Dendritic cell treated with granulocyte-macrophage colony-stimulating factor and Interleukin-4, amounts not matched to agents 40 ng/mL and 50 ng/mL, for 4 days (primary cell): ENCODE measurements at regions not wholly inside any gene's neighbourhood (a gene's known extent, or its start where the extent isn't known, plus 50 kb on each side); places are given as distances from the start of the nearest gene placed in this dataset.

Experiments
- H3K27ac Mint-ChIP-seq: one replicate; pipeline ENCODE4 v1.8.0; 2022; ENCODE audit warnings: mild to moderate bottlenecking, mixed read lengths
- H3K27me3 Mint-ChIP-seq: one replicate; pipeline ENCODE4 v1.8.0; 2022; ENCODE audit warnings: mild to moderate bottlenecking, mixed read lengths
- H3K36me3 Mint-ChIP-seq: one replicate; pipeline ENCODE4 v1.8.0; 2022; ENCODE audit warnings: low read depth, mixed read lengths
- H3K4me1 Mint-ChIP-seq: one replicate; pipeline ENCODE4 v1.8.0; 2022; ENCODE audit warnings: low read depth, mixed read lengths
- H3K4me3 Mint-ChIP-seq: one replicate; pipeline ENCODE4 v1.8.0; 2022; ENCODE audit warnings: mild to moderate bottlenecking, moderate library complexity, mixed read lengths
- H3K9me3 Mint-ChIP-seq: one replicate; pipeline ENCODE4 v1.8.0; 2022; ENCODE audit warnings: mixed read lengths
- intact Hi-C: fragments of 100-400 bp; cut with micrococcal nuclease; formaldehyde crosslinking; loops from one replicate; pipeline ENCODE4 v1.15.0; 2022

DNA sequence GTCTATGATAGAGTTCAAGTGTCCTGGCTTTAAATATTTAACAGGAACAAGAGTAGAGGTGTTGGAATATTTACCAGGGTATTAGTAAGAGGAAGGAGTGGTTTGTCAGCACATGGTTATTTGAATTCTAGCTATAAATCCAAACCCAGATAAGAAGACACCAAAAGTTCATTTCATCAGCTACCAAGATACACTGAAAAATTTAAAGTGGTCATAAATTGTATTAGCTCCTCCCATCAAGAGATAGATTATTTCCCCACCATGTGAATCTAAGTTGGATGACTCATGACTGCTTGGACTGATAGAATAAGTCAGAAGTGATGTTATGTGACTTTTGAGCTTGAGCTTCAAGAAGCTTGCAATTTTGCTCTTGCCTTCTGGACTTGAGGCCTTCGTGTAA is 72.1 kb upstream of the GRAMD2B start:
- Mint-ChIP-seq H3K9me3 (no peaks in the 10 kb centered on the region), H3K27ac (no peak overlapping the region), H3K36me3 (no peaks in the 10 kb centered on the region), H3K4me3 (no peak overlapping the region), H3K4me1 (peaks cover 21% of the 10 kb centered on the region), H3K27me3 (peaks cover 21% of the 10 kb centered on the region)
- intact Hi-C loops: no loop called here

DNA sequence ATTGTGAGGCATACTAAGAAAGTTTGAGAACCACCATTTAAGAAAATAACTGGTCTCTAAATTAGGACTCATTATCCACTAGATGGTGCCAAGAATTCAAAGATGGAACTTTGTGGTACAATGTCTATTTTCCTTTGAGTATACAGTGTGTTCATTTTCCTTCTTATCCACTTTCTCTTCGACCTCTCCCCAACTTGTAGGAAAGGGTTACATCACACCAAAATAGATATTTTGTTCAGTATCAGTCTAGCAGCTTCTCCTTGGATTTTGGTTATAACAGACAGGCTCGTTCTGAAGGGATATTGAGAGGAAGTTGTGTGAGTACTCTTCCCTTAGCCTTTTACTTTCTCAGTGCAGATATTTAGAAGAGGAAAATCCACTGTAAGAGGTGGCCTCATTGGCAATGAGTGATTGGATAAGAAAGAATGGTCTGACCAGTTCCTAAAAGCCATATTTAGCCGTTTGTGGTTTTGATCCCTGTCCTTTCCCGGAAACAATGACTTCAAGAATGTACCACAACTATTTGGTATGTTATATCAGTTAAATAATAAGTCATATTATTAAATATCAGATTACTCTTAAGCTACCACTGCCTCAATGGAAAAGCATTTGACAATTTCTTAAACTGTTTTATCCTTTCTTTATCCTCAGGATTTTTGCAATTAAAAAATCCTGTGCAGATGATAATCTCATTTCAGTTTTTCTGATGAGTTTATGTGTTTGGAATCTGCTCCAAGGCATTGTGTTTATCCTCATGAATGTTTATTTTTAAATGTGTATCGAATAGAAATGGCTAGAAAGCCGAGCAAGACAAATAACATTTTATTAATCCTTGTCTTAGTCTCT is 69.0 kb upstream of the GRAMD2B start:
- Mint-ChIP-seq H3K4me3 (peak overlapping the region; percentile 45), H3K27me3 (peaks cover 14% of the 10 kb centered on the region), H3K36me3 (no peaks in the 10 kb centered on the region), H3K9me3 (no peaks in the 10 kb centered on the region), H3K4me1 (peaks cover 38% of the 10 kb centered on the region), H3K27ac (no peak overlapping the region)
- intact Hi-C loops: loop anchor here (1.0 to 2.0 kb wide), 3 partner anchors 69 to 247 kb away; partner anchors contain the start of genes GRAMD2B and PHAX

DNA sequence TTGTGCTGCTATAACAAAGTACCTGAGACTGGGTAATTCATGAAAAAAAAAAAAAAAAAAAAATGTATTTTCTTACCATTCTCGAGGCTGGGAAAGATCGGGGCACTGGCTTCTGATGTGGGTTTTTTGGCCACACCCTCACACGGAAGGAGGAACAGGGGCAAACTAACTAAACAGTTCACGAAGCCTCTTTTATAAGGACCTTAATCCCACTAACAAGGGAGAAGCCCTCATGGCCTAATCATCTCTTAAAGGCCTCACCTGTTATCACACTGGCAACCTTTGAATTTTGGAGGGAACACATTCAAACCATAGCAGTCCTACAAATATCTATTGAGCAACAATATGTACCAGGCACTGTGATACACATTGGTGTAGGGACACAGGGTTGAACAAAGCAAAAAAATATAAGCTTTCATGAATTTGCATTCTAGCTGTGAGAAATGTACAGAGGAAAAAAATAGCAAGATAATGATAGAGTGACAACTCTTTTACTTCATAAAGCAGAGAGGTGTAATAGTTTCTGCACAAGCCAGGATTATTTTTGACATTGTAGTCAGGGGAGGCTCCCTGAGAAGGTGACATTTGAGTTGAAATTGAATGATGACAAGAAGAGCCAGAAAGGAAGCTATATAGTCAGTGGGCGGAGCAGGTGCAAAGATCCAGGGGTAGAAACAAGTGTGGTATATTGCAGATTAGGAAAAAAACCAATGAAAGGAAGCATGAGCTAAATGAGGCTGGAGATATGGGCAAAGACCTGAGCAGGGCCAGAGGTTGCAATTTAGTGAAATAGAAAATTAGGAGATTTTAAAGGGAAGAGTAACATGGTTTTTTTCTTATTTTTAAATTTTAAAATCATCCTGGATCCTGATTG is 68.1 kb upstream of the GRAMD2B start:
- Mint-ChIP-seq H3K36me3 (no peaks in the 10 kb centered on the region), H3K27ac (no peak overlapping the region), H3K4me1 (peaks cover 38% of the 10 kb centered on the region), H3K4me3 (no peak overlapping the region), H3K9me3 (no peaks in the 10 kb centered on the region), H3K27me3 (peaks cover 12% of the 10 kb centered on the region)
- intact Hi-C loops: loop anchor here (1.0 to 2.0 kb wide), 3 partner anchors 68 to 246 kb away; partner anchors contain the start of genes GRAMD2B and PHAX

DNA sequence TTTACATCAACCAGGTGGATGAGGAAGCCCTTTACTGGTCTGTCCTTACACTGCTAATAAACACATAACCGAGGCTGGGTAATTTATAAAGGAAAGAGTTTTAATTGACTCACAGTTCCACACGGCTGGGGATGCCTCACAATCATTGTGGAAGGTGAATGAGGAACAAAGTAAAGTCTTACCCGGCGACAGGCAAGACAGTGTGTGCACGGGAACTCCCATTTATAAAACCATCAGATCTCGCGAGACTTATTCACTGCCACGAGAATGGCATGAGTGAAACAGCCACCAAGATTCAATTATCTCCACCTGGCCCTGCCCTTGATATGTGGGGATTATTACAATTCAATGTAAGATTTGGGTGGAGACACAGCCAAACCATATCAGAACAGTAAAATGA is 67.3 kb upstream of the GRAMD2B start:
- Mint-ChIP-seq H3K9me3 (no peaks in the 10 kb centered on the region), H3K27me3 (peaks cover 10% of the 10 kb centered on the region), H3K4me1 (peaks cover 38% of the 10 kb centered on the region), H3K36me3 (no peaks in the 10 kb centered on the region), H3K4me3 (no peak overlapping the region), H3K27ac (no peak overlapping the region)
- intact Hi-C loops: loop anchor here (2.0 kb wide), 2 partner anchors 67 to 245 kb away; partner anchors contain the start of genes GRAMD2B and PHAX

DNA sequence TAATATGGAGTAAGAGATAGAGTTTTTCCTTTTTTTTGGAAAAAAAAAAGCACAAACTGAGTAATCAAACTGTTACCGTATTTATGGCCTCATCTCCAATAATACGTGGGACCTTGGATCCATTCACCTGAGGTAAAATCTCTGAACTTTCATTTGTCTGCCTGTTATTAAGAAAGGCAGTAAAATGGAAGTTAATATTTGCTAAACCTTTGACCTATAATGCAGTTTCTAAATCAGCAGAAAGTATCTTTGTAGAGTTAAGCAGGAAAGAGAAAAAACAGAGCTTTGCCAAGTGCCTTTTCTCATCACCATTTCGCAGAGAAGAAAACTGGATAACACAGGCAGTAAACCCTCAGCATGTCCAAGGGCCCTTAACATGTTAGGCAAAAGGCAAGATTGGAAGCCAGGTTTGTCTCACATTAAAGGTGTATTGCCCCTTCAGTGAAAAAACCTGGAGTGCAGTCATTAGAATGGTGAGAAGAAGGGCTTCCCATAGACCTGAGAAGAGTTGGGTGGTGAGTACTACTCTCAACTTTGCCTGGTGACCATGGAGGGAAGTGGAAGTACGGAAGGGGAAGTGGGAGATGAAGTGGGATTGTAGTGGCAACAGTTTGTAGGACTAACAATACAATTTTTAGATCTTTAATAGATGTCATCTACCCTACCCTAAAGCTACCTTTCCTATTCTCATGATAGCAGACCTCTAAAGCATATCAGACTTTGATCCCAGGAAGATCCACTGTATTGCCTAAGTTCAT is 65.4 kb upstream of the GRAMD2B start:
- Mint-ChIP-seq H3K27ac (no peak overlapping the region), H3K36me3 (no peaks in the 10 kb centered on the region), H3K9me3 (no peaks in the 10 kb centered on the region), H3K4me1 (peaks cover 38% of the 10 kb centered on the region), H3K27me3 (peaks cover 10% of the 10 kb centered on the region), H3K4me3 (no peak overlapping the region)
- intact Hi-C loops: no loop called here

DNA sequence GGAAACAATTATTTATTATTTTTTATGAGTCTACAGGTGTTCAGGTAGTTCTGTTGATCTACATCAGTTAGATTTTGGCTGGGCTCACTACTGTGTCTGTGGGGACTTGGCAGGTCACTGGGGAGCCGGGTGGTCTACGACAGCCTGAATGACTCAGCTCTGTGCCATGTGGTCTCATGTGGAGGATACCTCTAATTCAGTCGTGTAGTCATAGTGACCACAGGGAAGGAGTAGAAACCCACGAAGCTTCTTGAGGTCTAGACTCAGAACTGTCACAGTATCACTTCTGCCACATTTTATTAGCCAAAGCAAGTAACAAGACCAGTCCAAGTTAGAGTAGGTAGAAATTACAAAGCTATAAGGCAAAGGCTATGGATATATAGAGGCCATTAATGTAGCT is 64.7 kb upstream of the GRAMD2B start:
- intact Hi-C loops: no loop called here
- H3K4me3 Mint-ChIP-seq: no peak overlapping the region
- peaks cover 40% of the 10 kb centered on the region for H3K4me1 Mint-ChIP-seq
- no peak overlapping the region for H3K27ac Mint-ChIP-seq
- no peaks in the 10 kb centered on the region for H3K9me3 Mint-ChIP-seq
- H3K27me3 Mint-ChIP-seq: peaks cover 10% of the 10 kb centered on the region
- no peaks in the 10 kb centered on the region for H3K36me3 Mint-ChIP-seq

DNA sequence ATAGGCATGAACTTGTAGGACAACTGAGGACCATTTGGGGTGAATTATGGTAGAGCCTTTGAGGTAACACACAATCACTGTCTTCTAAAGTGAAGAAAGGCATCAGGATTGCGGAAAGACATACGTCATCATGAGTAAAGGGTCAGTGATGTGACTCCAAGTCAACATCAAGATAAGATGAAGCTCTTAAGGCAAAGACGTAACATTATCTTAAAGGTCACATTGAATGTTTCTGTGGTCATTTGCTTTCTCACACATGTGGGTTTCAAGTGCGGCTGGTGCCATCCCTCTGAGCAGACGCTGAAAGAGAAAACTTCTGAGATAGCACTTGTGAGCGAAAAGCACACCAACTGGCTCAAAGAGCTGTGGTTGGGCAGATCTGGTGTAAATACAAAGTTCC is 63.3 kb upstream of the GRAMD2B start:
- peaks cover 10% of the 10 kb centered on the region for H3K27me3 Mint-ChIP-seq
- no peak overlapping the region for H3K4me3 Mint-ChIP-seq
- no peaks in the 10 kb centered on the region for H3K9me3 Mint-ChIP-seq
- H3K4me1 Mint-ChIP-seq: peaks cover 35% of the 10 kb centered on the region
- H3K27ac Mint-ChIP-seq: no peak overlapping the region
- intact Hi-C loops: no loop called here
- no peaks in the 10 kb centered on the region for H3K36me3 Mint-ChIP-seq

DNA sequence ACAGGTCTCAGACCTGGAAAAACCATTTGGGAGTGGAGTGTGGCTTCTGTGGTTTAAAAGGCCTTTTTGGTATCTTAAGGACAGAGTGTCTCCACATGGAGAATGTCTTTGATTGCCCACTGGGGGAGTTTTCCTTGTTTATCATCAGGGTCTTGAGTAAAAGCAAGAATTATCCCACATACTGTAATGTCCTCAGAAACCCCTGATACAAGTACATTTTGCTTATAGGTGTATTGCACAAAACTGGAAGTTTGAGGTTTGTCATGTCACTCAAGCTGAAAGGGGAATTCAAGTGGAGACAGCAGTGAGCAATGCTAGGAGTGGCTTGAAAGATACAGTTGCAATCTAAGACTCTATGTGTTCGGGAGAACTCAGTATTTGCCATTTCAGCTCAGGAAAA is 62.7 kb upstream of the GRAMD2B start:
- peaks cover 29% of the 10 kb centered on the region for H3K4me1 Mint-ChIP-seq
- peaks cover 8% of the 10 kb centered on the region for H3K27me3 Mint-ChIP-seq
- H3K4me3 Mint-ChIP-seq: no peak overlapping the region
- H3K9me3 Mint-ChIP-seq: no peaks in the 10 kb centered on the region
- no peaks in the 10 kb centered on the region for H3K36me3 Mint-ChIP-seq
- no peak overlapping the region for H3K27ac Mint-ChIP-seq
- intact Hi-C loops: no loop called here

DNA sequence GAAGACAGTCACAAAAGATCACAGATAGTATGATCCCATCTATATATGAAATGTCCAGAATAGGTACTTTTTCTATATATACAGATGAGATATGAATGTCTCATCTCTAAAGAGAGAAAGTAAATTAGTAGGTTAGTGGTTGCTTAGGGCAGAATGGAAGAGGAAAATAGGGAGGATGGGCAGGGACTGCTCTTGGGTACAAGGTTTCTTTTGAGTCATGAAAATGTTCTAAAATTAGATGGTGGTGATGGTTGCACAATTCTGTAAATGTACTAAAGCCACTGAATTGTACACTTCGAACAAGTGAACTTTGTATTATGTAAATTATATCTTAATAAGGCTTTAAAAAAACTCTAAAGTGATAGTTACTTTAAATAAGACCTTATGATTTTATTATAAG is 59.6 kb upstream of the GRAMD2B start:
- no peaks in the 10 kb centered on the region for H3K9me3 Mint-ChIP-seq
- H3K27me3 Mint-ChIP-seq: peaks cover 2% of the 10 kb centered on the region
- no peaks in the 10 kb centered on the region for H3K36me3 Mint-ChIP-seq
- no peak overlapping the region for H3K27ac Mint-ChIP-seq
- peaks cover 10% of the 10 kb centered on the region for H3K4me1 Mint-ChIP-seq
- intact Hi-C loops: no loop called here
- H3K4me3 Mint-ChIP-seq: no peak overlapping the region

DNA sequence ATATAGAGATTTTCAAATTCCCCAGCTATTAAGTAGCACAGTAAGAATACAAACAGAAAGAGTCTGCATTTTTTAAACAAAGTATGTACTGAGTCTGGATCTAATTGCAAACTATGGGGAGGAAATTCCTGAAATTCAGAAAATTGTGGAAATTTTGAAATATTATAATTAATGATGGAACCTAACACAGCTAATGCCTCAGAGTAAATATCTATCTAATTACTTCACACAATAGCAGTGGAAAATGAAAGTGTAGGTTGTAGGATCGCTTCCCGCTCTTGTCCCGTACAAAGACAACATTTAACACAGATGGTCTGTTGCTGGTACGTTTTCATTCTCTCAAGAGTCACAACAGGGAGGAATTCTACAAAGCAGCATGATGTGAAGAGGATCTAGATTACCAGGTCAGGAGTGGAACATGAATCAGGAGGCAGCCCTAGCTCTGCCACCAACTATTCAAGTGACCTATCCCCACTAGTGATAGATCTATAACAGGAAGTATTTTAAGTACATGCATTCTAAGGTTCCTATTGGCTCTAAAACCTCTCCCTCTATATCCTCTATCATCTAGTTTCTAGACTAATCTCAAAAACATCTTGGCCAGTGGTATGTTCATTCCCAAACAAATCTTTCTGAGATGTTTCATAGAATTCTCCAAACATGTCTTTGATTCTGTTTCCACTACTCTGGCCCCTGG is 58.9 kb upstream of the GRAMD2B start:
- intact Hi-C loops: no loop called here
- H3K36me3 Mint-ChIP-seq: no peaks in the 10 kb centered on the region
- H3K4me1 Mint-ChIP-seq: peaks cover 6% of the 10 kb centered on the region

DNA sequence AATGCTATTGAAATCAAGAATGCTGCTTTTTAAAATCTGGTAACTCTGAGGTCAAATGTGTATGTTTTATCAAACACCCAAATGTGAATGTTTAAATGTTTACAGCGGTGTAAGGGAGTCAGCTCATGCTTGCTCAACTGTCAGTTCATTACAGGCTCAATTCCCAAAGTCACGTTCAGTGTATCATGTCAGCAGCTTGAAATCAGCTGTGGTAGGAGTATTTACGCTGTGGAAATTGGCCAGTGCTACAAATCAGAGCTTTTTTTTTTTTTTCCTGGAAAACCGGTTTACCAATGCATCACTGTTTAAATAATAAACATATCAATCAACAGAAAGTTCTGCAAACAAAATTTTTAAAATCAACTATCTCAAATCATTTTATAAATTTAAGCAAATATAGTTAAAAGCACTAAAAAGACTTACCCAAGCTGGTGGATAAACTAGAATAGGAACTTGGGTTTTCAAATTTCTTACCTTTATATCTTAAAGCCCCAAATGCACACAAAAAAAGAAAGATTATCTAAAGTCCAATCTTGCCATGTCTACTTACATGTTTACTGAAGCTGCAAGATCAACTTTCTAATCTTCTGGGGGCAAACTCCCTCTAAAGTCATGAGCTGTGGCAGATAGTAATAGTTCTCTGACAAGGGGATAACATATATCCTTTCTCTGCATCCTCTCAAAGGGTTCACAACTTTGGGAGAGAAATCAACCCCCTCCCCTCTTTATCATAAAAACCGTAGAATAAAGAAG is 57.6 kb upstream of the GRAMD2B start:
- Mint-ChIP-seq H3K4me1 (peaks cover 6% of the 10 kb centered on the region), H3K27me3 (no peaks in the 10 kb centered on the region), H3K36me3 (no peaks in the 10 kb centered on the region), H3K27ac (no peak overlapping the region), H3K4me3 (no peak overlapping the region), H3K9me3 (no peaks in the 10 kb centered on the region)
- intact Hi-C loops: no loop called here

More for the DNA sequence above, 58.9 kb upstream of the GRAMD2B start:
- Mint-ChIP-seq H3K4me3 (no peak overlapping the region), H3K27ac (no peak overlapping the region), H3K9me3 (no peaks in the 10 kb centered on the region), H3K27me3 (peaks cover 2% of the 10 kb centered on the region)

DNA sequence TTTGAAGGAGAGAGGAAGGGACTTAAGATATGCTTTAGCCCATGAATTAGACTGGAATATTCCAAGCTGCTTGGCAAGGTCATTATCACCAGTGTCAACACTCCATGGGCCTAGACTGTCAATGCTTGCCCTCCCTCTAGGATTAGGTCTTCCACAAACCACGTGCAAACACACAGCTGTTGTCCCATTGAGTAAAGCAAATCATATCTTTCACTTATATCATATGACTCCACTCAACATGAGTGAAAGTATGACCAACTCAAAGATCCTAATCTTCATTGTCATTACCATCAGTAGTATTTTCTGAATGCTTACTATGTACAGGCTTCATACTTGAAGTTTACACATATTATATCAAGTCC is 57.0 kb upstream of the GRAMD2B start:
- H3K36me3 Mint-ChIP-seq: no peaks in the 10 kb centered on the region
- no peak overlapping the region for H3K4me3 Mint-ChIP-seq
- peaks cover 6% of the 10 kb centered on the region for H3K4me1 Mint-ChIP-seq
- H3K9me3 Mint-ChIP-seq: no peaks in the 10 kb centered on the region
- no peak overlapping the region for H3K27ac Mint-ChIP-seq
- intact Hi-C loops: no loop called here
- H3K27me3 Mint-ChIP-seq: no peaks in the 10 kb centered on the region
